ENCODE measurements at regions not wholly inside any gene's neighbourhood (a gene's known extent, or its start where the extent isn't known, plus 50 kb on each side); places are given as distances from the start of the nearest gene placed in this dataset.

DNA sequence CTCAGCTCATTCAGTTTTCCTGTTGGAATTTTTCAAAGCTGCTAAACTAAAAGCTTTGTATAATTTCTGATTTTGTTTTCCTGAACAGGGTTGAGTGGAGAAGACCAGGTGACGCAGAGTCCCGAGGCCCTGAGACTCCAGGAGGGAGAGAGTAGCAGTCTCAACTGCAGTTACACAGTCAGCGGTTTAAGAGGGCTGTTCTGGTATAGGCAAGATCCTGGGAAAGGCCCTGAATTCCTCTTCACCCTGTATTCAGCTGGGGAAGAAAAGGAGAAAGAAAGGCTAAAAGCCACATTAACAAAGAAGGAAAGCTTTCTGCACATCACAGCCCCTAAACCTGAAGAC is 367.1 kb upstream of the OR4E1 start:
- TF ChIP-seq, protein P1, sequence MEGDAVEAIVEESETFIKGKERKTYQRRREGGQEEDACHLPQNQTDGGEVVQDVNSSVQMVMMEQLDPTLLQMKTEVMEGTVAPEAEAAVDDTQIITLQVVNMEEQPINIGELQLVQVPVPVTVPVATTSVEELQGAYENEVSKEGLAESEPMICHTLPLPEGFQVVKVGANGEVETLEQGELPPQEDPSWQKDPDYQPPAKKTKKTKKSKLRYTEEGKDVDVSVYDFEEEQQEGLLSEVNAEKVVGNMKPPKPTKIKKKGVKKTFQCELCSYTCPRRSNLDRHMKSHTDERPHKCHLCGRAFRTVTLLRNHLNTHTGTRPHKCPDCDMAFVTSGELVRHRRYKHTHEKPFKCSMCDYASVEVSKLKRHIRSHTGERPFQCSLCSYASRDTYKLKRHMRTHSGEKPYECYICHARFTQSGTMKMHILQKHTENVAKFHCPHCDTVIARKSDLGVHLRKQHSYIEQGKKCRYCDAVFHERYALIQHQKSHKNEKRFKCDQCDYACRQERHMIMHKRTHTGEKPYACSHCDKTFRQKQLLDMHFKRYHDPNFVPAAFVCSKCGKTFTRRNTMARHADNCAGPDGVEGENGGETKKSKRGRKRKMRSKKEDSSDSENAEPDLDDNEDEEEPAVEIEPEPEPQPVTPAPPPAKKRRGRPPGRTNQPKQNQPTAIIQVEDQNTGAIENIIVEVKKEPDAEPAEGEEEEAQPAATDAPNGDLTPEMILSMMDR (IDR thresholded peaks at IDR 0.05), result no peak
- TF ChIP-seq POLR2A (IDR thresholded peaks at IDR 0.05; ENCODE audit: low read length) (no peak), RFX5 (IDR thresholded peaks at IDR 0.05) (no peak), NR3C1 (IDR thresholded peaks at IDR 0.05) (no peak), PBX3 (IDR thresholded peaks at IDR 0.05) (no peak), PHF8 (IDR thresholded peaks at IDR 0.05; ENCODE audit: borderline replicate concordance, low read depth) (no peak), POLR2AphosphoS2 (conservative IDR thresholded peaks at IDR 0.05; ENCODE audit: low read length) (no peak), JUN (IDR thresholded peaks at IDR 0.05) (no peak)
- TF ChIP-seq, protein P2, sequence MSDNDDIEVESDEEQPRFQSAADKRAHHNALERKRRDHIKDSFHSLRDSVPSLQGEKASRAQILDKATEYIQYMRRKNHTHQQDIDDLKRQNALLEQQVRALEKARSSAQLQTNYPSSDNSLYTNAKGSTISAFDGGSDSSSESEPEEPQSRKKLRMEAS (IDR thresholded peaks at IDR 0.05), result no peak
